Lower leg skin (tissue), 4 donors: ENCODE measurements at regions not wholly inside any gene's neighbourhood (a gene's known extent, or its start where the extent isn't known, plus 50 kb on each side); places are given as distances from the start of the nearest gene placed in this dataset.

Experiments used
- DNase-seq, 2 donors: peaks; one replicate each; pipeline ENCODE4 v3.0.0-alpha.2; 2019; ENCODE audit warnings: low spot score in 2 of 2
- H3K4me3 ChIP-seq: fragments of 200-600 bp; sonication (generic); 2 replicates; pipeline ENCODE4 v1.5.1; 2017; ENCODE audit warnings: mild to moderate bottlenecking, low read depth; ENCODE audit not compliant: poor library complexity, severe bottlenecking
- POLR2A ChIP-seq, 2 donors: fragments of 450-650 bp; IDR thresholded peaks; one replicate each; pipeline ENCODE4 v1.6.1; 2016 to 2017; ENCODE audit warnings: antibody characterized with exemption in 2 of 2, mild to moderate bottlenecking in 1 of 2, moderate library complexity in 1 of 2
- WGBS, 2 donors: methylation state at CpG; one replicate each; pipeline ENCODE4 v1.1.5; 2018; 5-methylcytosine and 5-hydroxymethylcytosine counted together
- intact Hi-C: fragments of 100-400 bp; cut with DNase I; formaldehyde crosslinking; loops from one replicate; pipeline ENCODE4 v1.15.0; 2023; ENCODE audit warnings: low total_unique reads
- TF ChIP-seq, protein P1 (sequence below), 3 donors: fragments of 450-650 bp; IDR thresholded peaks; one replicate each; pipeline ENCODE4 v1.5.1; 2016; ENCODE audit warnings: antibody characterized with exemption in 3 of 3, mild to moderate bottlenecking in 3 of 3, moderate library complexity in 2 of 3

DNA sequence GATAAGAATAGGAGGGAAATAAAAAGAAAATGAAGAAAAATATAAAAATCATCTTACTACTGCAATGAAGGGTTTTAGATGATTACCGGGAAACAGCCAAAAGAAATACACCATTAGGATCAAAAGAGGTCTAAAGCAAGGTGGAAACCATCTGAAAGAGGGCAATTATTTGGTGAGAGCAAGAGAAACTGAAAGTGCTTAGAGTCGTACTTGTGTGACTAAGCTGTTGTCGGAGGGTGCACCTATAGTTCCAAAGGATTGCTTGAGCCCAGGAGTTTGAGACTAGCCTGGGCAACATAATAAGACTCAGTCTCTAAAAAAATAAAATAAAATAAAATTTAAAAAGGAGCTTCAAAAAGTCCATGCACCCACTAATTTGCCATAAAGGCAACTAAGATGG, 169.5 kb downstream of the DKK1 start:
- no peak overlapping the region for H3K4me3 ChIP-seq
- DNase-seq, result no peak
- WGBS, 2 donors, result 80 to 87% methylated on average over 3 of the region's 3 CpGs
- TF ChIP-seq, protein P1, sequence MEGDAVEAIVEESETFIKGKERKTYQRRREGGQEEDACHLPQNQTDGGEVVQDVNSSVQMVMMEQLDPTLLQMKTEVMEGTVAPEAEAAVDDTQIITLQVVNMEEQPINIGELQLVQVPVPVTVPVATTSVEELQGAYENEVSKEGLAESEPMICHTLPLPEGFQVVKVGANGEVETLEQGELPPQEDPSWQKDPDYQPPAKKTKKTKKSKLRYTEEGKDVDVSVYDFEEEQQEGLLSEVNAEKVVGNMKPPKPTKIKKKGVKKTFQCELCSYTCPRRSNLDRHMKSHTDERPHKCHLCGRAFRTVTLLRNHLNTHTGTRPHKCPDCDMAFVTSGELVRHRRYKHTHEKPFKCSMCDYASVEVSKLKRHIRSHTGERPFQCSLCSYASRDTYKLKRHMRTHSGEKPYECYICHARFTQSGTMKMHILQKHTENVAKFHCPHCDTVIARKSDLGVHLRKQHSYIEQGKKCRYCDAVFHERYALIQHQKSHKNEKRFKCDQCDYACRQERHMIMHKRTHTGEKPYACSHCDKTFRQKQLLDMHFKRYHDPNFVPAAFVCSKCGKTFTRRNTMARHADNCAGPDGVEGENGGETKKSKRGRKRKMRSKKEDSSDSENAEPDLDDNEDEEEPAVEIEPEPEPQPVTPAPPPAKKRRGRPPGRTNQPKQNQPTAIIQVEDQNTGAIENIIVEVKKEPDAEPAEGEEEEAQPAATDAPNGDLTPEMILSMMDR (IDR thresholded peaks at IDR 0.05), result no peak
- TF ChIP-seq POLR2A (IDR thresholded peaks at IDR 0.05), result no peak
- intact Hi-C loops, result loop anchor here (10.0 kb wide), 1 partner anchor 169 kb away; the partner anchor contains the start of gene DKK1

DNA sequence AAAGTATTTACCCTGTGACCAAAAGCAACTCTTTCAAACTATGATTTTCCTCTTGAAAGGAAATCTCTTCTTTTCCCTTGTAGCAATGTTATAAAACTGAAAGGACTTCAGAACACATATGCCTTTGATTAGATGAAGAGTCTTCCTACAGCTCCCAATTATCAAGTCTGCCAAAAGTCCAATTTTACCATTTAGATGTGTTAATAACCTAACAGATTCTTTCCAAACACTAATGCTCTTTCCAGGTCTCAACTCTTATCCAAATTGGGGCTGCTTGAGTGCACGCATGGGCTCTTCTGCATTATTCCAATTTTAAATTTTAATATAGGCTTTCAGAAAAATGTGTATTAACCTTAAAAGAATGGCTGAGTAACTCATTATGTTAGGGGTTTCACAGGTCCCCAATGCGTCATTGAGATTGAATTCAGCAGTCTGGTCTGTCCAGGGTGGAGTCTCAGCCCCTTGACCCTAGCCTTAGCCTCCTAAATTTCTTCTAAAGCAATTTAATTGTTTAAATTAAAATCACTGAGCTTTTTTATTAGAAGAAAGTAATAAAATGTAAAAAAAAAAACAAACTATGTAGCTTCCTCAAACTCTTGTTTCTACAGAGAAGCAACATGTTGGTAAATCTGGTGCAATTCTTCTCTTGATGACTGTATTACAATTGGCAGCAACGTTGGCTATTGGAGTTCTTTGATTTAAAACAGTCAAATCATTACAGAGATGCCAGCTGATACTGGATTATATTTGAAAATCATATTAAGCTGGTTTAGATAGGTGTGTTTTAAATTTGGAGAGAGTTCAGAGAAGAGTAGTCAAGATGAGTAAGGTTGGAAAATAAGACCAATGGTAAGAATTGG, 170.4 kb downstream of the DKK1 start:
- TF ChIP-seq, protein P1 (IDR thresholded peaks at IDR 0.05), result no peak
- TF ChIP-seq POLR2A (IDR thresholded peaks at IDR 0.05), result no peak
- WGBS, 2 donors, result 58 to 64% methylated on average over 3 of the region's 3 CpGs
- DNase-seq, result no peak
- no peak overlapping the region for H3K4me3 ChIP-seq
- intact Hi-C loops, result loop anchor here (10.0 kb wide), 1 partner anchor 170 kb away; the partner anchor contains the start of gene DKK1

DNA sequence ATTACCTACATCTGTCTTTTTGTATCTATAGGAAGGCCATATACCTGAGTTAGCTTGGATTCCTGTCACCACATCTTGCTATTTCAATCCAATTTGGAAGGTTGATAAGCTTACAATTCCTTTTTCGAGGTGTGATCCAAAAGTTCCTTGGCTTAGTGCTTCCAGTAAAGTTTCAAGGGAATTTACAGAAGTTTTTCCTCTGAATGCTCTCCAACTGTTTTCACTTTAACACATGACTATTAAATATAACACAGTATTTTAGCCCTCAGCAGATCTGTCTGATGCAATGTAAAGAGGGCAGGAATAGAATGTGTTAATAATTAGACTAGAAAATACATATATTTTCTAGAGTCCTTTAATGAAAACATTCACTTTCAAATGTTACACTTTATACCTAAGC, 171.4 kb downstream of the DKK1 start:
- 38 to 44% methylated on average over 1 of the region's 1 CpG for WGBS, 2 donors
- TF ChIP-seq POLR2A (IDR thresholded peaks at IDR 0.05), result no peak
- DNase-seq, result no peak
- no peak overlapping the region for H3K4me3 ChIP-seq
- intact Hi-C loops, result loop anchor here (10.0 kb wide), 1 partner anchor 171 kb away; the partner anchor contains the start of gene DKK1

DNA sequence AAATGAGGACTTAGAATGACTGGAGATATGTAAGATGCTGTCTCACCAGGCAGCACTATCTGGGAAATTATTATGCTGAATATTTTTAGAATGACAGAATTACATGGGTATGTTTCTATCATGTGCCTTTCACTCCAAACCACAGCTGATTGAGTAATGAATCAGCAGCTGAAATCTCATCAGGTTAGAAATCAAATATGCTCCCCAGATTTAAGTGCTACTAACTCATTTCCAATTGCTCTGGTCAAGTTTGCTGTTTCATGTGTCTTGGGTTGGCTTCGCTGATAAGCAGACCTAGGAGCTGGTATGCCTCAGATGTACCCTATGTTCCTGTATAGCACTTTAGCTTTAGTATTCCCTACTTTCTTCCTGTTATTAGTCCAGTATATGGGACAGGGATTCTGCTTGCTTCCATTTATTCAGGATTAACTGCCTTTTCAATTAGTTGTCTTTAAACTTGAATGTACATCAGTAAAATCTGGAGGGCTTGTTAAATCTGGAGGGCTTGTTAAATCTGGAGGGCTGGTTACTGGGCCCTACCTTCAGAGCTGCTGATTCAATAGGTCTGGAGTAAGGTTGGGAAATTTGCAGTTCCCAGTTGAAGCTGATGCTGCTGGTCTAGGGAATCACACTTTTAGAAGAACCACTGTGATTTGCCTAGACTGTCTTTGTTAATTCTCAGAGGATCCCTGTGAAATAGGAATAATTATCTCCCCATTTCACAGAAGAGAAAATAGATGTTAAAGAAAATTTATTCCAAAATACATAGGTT, 172.9 kb downstream of the DKK1 start:
- TF ChIP-seq, protein P1 (IDR thresholded peaks at IDR 0.05), result no peak
- TF ChIP-seq POLR2A (IDR thresholded peaks at IDR 0.05), result no peak
- DNase-seq, result no peak
- intact Hi-C loops, result loop anchor here (10.0 kb wide), 1 partner anchor 172 kb away; the partner anchor contains the start of gene DKK1
- WGBS, 2 donors, result 64 to 74% methylated on average over 1 of the region's 1 CpG
- no peak overlapping the region for H3K4me3 ChIP-seq

DNA sequence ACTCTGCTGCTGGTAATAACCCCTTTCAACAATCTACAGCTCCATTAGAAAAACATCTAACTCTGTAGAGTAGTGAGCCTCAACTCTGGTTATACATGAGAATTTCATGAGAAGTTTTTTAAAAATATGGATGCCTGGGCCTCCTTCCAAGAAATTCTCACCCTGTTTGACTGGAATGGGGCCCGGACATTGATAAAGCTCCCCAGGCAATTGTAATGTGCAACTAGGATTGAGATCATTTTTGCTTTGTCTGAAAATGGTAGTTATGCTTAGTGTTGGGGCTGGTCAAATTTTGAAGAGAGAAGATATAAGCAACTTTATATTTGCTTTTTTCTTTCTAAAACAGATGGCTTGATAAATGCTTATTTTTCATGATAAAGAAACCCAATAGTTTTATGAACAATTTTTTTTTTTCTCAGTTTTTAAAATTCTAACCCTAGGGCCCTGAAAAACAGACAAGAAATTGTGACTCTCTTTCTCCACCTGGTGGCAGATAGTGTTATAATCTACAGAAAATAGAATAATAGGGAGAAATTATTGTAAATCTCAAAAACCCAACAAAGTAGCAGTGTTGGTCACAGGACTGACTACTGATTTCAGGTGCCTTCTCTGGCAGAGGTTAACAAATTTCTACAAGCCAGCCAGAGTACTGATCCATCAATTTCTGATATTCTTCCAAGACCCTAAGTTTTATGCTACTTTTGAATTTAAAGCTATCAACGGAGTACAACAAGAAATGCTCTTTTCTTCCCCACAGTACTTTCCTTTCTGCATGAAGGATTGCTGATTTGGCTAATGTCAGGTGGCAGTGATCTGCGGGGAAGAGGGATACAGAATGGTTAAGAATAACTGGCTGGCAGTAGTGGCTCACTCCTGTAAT, 174.8 kb downstream of the DKK1 start:
- no peak for DNase-seq

More for the DNA sequence above, 174.8 kb downstream of the DKK1 start:
- H3K4me3 ChIP-seq, result no peak overlapping the region
- intact Hi-C loops, result loop anchor here (10.0 kb wide), 1 partner anchor 174 kb away; the partner anchor contains the start of gene DKK1
- 50 to 54% methylated on average over 3 of the region's 3 CpGs for WGBS, 2 donors
- no peak for TF ChIP-seq POLR2A (IDR thresholded peaks at IDR 0.05)
- TF ChIP-seq, protein P1 (IDR thresholded peaks at IDR 0.05), result no peak
